GM23338 (cell line): ENCODE measurements at regions not wholly inside any gene's neighbourhood (a gene's known extent, or its start where the extent isn't known, plus 50 kb on each side); places are given as distances from the start of the nearest gene placed in this dataset.

Experiments
- EZH2 ChIP-seq: fragments of 200-600 bp; sonication (generic); IDR thresholded peaks from one replicate; pipeline ENCODE4 v1.8.0; 2017; ENCODE audit warnings: antibody characterized with exemption, mild to moderate bottlenecking, low read depth; ENCODE audit not compliant: unreplicated experiment
- NANOG ChIP-seq: IDR thresholded peaks from 2 replicates; pipeline ENCODE4 v1.6.1; 2016; ENCODE audit warnings: antibody characterized with exemption, borderline replicate concordance
- POLR2AphosphoS5 ChIP-seq: IDR thresholded peaks from 2 replicates; pipeline ENCODE4 v1.6.1; 2016; ENCODE audit warnings: antibody characterized with exemption, low read depth
- STAT1 ChIP-seq: IDR thresholded peaks from one replicate; pipeline ENCODE4 v1.6.1; 2016; ENCODE audit warnings: antibody characterized with exemption; ENCODE audit not compliant: unreplicated experiment
- ZNF114 ChIP-seq: fragments of 250-450 bp; sonication (Bioruptor Pico); IDR thresholded peaks from 2 replicates; pipeline ENCODE4 v1.5.0; 2020; ENCODE audit warnings: mild to moderate bottlenecking, moderate library complexity
- TF ChIP-seq, protein P1 (sequence below): fragments of 250-450 bp; sonication (Bioruptor Pico); IDR thresholded peaks from 2 replicates; pipeline ENCODE4 v1.5.0; 2020; ENCODE audit warnings: mild to moderate bottlenecking, moderate library complexity
- TF ChIP-seq, protein P2 (sequence below): IDR thresholded peaks from 2 replicates; pipeline ENCODE4 v1.6.1; 2016; ENCODE audit warnings: antibody characterized with exemption
- TF ChIP-seq, protein P3 (sequence below), 2 experiments: fragments of 200-600 bp in 1 of 2; sonication (generic) in 1 of 2; conservative IDR thresholded peaks; 2 replicates each; pipeline versions ENCODE4 v1.5.1 to v1.6.1; 2016 to 2017; ENCODE audit warnings: antibody characterized with exemption in 2 of 2, low read depth in 2 of 2, mild to moderate bottlenecking in 2 of 2, moderate library complexity in 1 of 2
- TF ChIP-seq, protein P4 (sequence below): IDR thresholded peaks from one replicate; pipeline ENCODE4 v1.6.1; 2018; ENCODE audit warnings: antibody characterized with exemption; ENCODE audit not compliant: unreplicated experiment

GRCh38 chr2:45203400-45203799 is 194.1 kb upstream of the SIX2 start (continued):
- TF ChIP-seq, protein P1, sequence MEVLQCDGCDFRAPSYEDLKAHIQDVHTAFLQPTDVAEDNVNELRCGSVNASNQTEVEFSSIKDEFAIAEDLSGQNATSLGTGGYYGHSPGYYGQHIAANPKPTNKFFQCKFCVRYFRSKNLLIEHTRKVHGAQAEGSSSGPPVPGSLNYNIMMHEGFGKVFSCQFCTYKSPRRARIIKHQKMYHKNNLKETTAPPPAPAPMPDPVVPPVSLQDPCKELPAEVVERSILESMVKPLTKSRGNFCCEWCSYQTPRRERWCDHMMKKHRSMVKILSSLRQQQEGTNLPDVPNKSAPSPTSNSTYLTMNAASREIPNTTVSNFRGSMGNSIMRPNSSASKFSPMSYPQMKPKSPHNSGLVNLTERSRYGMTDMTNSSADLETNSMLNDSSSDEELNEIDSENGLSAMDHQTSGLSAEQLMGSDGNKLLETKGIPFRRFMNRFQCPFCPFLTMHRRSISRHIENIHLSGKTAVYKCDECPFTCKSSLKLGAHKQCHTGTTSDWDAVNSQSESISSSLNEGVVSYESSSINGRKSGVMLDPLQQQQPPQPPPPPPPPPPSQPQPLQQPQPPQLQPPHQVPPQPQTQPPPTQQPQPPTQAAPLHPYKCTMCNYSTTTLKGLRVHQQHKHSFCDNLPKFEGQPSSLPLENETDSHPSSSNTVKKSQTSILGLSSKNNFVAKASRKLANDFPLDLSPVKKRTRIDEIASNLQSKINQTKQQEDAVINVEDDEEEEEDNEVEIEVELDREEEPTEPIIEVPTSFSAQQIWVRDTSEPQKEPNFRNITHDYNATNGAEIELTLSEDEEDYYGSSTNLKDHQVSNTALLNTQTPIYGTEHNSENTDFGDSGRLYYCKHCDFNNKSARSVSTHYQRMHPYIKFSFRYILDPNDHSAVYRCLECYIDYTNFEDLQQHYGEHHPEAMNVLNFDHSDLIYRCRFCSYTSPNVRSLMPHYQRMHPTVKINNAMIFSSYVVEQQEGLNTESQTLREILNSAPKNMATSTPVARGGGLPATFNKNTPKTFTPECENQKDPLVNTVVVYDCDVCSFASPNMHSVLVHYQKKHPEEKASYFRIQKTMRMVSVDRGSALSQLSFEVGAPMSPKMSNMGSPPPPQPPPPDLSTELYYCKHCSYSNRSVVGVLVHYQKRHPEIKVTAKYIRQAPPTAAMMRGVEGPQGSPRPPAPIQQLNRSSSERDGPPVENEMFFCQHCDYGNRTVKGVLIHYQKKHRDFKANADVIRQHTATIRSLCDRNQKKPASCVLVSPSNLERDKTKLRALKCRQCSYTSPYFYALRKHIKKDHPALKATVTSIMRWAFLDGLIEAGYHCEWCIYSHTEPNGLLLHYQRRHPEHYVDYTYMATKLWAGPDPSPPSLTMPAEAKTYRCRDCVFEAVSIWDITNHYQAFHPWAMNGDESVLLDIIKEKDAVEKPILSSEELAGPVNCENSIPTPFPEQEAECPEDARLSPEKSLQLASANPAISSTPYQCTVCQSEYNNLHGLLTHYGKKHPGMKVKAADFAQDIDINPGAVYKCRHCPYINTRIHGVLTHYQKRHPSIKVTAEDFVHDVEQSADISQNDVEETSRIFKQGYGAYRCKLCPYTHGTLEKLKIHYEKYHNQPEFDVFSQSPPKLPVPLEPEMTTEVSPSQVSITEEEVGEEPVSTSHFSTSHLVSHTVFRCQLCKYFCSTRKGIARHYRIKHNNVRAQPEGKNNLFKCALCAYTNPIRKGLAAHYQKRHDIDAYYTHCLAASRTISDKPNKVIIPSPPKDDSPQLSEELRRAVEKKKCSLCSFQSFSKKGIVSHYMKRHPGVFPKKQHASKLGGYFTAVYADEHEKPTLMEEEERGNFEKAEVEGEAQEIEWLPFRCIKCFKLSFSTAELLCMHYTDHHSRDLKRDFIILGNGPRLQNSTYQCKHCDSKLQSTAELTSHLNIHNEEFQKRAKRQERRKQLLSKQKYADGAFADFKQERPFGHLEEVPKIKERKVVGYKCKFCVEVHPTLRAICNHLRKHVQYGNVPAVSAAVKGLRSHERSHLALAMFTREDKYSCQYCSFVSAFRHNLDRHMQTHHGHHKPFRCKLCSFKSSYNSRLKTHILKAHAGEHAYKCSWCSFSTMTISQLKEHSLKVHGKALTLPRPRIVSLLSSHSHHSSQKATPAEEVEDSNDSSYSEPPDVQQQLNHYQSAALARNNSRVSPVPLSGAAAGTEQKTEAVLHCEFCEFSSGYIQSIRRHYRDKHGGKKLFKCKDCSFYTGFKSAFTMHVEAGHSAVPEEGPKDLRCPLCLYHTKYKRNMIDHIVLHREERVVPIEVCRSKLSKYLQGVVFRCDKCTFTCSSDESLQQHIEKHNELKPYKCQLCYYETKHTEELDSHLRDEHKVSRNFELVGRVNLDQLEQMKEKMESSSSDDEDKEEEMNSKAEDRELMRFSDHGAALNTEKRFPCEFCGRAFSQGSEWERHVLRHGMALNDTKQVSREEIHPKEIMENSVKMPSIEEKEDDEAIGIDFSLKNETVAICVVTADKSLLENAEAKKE = no peak
- TF ChIP-seq NANOG (no peak), STAT1 (no peak), POLR2AphosphoS5 (no peak), ZNF114 (CRISPR knock-in tag) (no peak), EZH2 (no peak)
- TF ChIP-seq, protein P2, sequence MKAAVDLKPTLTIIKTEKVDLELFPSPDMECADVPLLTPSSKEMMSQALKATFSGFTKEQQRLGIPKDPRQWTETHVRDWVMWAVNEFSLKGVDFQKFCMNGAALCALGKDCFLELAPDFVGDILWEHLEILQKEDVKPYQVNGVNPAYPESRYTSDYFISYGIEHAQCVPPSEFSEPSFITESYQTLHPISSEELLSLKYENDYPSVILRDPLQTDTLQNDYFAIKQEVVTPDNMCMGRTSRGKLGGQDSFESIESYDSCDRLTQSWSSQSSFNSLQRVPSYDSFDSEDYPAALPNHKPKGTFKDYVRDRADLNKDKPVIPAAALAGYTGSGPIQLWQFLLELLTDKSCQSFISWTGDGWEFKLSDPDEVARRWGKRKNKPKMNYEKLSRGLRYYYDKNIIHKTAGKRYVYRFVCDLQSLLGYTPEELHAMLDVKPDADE = no peak
- TF ChIP-seq, protein P3, sequence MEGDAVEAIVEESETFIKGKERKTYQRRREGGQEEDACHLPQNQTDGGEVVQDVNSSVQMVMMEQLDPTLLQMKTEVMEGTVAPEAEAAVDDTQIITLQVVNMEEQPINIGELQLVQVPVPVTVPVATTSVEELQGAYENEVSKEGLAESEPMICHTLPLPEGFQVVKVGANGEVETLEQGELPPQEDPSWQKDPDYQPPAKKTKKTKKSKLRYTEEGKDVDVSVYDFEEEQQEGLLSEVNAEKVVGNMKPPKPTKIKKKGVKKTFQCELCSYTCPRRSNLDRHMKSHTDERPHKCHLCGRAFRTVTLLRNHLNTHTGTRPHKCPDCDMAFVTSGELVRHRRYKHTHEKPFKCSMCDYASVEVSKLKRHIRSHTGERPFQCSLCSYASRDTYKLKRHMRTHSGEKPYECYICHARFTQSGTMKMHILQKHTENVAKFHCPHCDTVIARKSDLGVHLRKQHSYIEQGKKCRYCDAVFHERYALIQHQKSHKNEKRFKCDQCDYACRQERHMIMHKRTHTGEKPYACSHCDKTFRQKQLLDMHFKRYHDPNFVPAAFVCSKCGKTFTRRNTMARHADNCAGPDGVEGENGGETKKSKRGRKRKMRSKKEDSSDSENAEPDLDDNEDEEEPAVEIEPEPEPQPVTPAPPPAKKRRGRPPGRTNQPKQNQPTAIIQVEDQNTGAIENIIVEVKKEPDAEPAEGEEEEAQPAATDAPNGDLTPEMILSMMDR (conservative IDR thresholded peaks at IDR 0.05; ENCODE audit: low read depth in 2 of 2) = no peak
- TF ChIP-seq, protein P4, sequence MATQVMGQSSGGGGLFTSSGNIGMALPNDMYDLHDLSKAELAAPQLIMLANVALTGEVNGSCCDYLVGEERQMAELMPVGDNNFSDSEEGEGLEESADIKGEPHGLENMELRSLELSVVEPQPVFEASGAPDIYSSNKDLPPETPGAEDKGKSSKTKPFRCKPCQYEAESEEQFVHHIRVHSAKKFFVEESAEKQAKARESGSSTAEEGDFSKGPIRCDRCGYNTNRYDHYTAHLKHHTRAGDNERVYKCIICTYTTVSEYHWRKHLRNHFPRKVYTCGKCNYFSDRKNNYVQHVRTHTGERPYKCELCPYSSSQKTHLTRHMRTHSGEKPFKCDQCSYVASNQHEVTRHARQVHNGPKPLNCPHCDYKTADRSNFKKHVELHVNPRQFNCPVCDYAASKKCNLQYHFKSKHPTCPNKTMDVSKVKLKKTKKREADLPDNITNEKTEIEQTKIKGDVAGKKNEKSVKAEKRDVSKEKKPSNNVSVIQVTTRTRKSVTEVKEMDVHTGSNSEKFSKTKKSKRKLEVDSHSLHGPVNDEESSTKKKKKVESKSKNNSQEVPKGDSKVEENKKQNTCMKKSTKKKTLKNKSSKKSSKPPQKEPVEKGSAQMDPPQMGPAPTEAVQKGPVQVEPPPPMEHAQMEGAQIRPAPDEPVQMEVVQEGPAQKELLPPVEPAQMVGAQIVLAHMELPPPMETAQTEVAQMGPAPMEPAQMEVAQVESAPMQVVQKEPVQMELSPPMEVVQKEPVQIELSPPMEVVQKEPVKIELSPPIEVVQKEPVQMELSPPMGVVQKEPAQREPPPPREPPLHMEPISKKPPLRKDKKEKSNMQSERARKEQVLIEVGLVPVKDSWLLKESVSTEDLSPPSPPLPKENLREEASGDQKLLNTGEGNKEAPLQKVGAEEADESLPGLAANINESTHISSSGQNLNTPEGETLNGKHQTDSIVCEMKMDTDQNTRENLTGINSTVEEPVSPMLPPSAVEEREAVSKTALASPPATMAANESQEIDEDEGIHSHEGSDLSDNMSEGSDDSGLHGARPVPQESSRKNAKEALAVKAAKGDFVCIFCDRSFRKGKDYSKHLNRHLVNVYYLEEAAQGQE = no peak
